Cerebellar cortex (tissue), 1 donor: ENCODE measurements at regions not wholly inside any gene's neighbourhood (a gene's known extent, or its start where the extent isn't known, plus 50 kb on each side); places are given as distances from the start of the nearest gene placed in this dataset.

ENCODE experiments used
- DNase-seq: peaks from one replicate; pipeline ENCODE4 v3.0.0-alpha.2; 2015; ENCODE audit warnings: low spot score

- DNase-seq: no peak
Observed at GRCh38 chr3:28816017-28816416, 464.9 kb upstream of the RBMS3 start.

GRCh38 chr3:28824316-28824715 lies 456.6 kb upstream of the RBMS3 start:
- DNase-seq: no peak

GRCh38 chr3:28826840-28827239 lies 454.0 kb upstream of the RBMS3 start:
- no peak for DNase-seq

- DNase-seq: no peak
Observed at GRCh38 chr3:28835249-28835648, 445.6 kb upstream of the RBMS3 start.

- DNase-seq: no peak
Observed at GRCh38 chr3:28835751-28836150, 445.1 kb upstream of the RBMS3 start.

- DNase-seq: no peak
Observed at GRCh38 chr3:28836199-28836598, 444.7 kb upstream of the RBMS3 start.

GRCh38 chr3:28840976-28841376 lies 439.9 kb upstream of the RBMS3 start:
- DNase-seq: no peak

- no peak for DNase-seq
Observed at GRCh38 chr3:28841441-28841840, 439.4 kb upstream of the RBMS3 start.

- DNase-seq: no peak
Observed at GRCh38 chr3:28844298-28845005, 436.4 kb upstream of the RBMS3 start.

GRCh38 chr3:28845006-28845324 lies 435.9 kb upstream of the RBMS3 start:
- DNase-seq: no peak

- DNase-seq: no peak
Observed at GRCh38 chr3:28846971-28847478, 433.8 kb upstream of the RBMS3 start.

- no peak for DNase-seq
Observed at GRCh38 chr3:28847736-28848135, 433.1 kb upstream of the RBMS3 start.

- no peak for DNase-seq
Observed at GRCh38 chr3:28850186-28850585, 430.7 kb upstream of the RBMS3 start.

- no peak for DNase-seq
Observed at GRCh38 chr3:28853830-28854229, 427.0 kb upstream of the RBMS3 start.

- no peak for DNase-seq
Observed at GRCh38 chr3:28856796-28857195, 424.1 kb upstream of the RBMS3 start.

- no peak for DNase-seq
Observed at GRCh38 chr3:28859897-28860296, 421.0 kb upstream of the RBMS3 start.

GRCh38 chr3:28860307-28860706 lies 420.6 kb upstream of the RBMS3 start:
- DNase-seq: no peak

GRCh38 chr3:28863186-28863585 lies 417.7 kb upstream of the RBMS3 start:
- DNase-seq: no peak

GRCh38 chr3:28867836-28868235 lies 413.0 kb upstream of the RBMS3 start:
- DNase-seq: no peak

GRCh38 chr3:28868897-28869296 lies 412.0 kb upstream of the RBMS3 start:
- no peak for DNase-seq

GRCh38 chr3:28877912-28878311 lies 403.0 kb upstream of the RBMS3 start:
- no peak for DNase-seq

- DNase-seq: no peak
Observed at GRCh38 chr3:28890373-28890772, 390.5 kb upstream of the RBMS3 start.

- DNase-seq: no peak
Observed at GRCh38 chr3:28891485-28891884, 389.4 kb upstream of the RBMS3 start.

- DNase-seq: no peak
Observed at GRCh38 chr3:28900301-28900700, 380.6 kb upstream of the RBMS3 start.
